NCI-H128 (cell line): ENCODE measurements at regions not wholly inside any gene's neighbourhood (a gene's known extent, or its start where the extent isn't known, plus 50 kb on each side); places are given as distances from the start of the nearest gene placed in this dataset.

Experiments used
- DNase-seq: peaks from one replicate; lab custom pipeline; 2025; ENCODE audit not compliant: unreplicated experiment; lab: John Stamatoyannopoulos, UW

DNA sequence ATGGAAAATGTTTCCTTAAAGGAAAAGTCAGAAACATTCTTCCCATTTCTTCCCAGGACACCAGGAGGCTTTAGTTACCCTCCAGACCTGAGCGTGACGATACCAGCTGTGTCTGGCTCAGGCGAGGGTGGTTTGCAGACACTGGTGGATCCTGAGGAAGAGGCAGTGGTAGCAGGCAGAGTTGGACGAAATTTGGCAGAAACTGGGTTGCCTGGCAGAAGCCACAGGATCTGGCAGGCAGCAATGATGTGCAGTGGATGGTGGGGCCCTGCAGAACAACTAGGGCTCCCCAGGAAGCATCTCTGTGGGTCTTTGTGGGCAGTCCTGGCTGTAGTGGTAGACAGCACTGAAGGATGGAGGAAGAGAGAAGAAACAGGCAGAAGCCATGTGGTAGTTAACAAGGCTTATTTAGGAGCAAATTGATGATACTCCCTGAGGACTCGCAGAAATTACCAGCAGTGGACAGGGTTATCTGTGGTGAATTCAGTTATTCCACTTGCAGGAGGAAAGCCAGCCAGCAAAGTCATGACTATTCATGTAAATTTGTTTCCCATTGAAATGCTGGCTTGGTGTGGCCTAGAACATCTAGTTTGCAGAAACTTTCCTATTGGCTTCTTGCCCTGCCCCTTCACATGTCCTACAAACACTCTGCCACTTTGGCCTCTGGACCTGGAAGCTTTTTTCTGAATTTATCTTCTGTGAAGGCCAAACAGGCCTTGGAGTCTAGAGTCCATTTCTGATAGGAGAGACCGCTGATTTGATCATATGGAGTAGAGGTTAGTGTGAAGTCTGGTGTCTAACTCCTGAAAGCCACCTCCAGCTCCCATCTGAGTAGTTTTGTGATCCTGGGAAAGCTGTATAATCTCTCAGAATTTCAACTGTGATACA lies 212.0 kb downstream of the DMRT2 start:
- no peak for DNase-seq

- no peak for DNase-seq
These were observed 217.0 kb downstream of the DMRT2 start for GRCh38 chr9:1267141-1267570.

DNA sequence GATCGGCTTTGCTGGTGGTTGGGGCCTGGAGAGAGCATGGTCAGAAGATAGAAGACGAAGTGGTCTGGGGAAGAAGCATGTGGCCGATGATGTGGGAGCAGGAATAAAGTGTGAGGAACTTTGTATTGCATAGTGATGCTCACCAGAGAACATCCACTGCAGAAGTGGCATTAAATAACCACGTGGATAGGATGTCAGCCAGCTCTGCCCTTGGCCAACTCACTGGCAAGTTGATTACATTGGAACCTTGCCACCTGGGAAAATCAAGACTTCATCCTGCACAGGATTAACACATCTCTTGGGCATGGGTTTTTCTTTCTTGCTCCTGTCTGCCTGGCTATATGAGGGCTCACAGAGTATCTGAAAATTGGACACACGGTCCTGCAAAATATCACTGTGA lies 217.4 kb downstream of the DMRT2 start:
- DNase-seq: no peak

DNA sequence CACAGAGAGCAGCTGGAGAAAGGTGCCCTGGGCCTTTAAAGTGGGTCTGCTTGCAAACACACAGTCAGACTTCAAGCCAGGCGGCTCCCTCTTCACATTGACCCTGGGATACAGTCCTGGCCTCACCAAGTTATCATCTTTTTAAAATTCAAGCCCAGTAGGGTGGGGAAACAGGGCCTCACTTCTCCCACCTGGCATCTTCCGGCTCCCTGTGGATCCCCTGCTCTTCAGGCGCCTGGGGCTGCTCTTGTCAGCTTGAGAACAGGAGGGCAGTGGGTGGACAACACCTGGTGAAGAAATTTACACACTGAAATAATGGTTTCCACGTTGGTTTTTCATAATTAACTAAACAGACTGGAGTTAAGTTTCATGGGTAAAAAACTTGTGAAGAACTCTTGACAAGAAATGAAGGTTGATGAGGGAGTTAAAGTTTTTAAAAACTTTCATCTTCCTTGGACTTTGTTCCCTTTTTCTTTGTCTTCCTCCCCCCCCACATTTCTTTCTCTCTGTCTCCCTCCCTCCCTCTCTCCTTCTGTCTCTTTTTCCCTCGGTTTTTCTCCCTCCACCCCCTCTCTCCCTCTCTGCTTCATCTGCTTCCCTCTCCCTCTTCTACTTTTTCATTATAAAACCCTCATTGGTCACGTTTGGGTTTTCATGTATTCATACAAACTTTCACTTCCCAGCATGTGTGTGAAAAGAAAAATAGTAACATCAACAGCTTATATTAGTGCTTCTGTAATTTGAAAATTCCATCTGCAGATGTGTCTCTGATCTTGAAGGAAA lies 219.6 kb downstream of the DMRT2 start:
- DNase-seq: no peak

DNA sequence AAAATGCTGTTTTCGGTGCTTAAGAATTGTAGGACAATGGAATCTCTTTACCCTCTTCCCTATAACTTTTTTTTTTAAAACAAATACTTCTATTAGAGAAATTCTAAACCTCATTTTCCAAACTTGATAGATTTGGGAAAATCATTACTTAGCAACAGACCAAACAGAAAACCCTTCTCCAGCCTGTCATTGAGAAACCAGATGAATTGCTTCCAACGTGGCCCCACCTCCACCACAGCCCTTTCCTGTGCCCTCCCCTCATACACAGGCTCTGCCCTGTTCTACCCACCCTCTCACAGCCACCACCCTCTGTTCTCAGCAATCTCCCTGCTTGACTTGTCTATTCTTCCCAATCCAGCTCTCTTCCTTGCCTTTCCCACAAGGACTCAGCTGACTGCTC lies 221.2 kb downstream of the DMRT2 start:
- DNase-seq: no peak

DNA sequence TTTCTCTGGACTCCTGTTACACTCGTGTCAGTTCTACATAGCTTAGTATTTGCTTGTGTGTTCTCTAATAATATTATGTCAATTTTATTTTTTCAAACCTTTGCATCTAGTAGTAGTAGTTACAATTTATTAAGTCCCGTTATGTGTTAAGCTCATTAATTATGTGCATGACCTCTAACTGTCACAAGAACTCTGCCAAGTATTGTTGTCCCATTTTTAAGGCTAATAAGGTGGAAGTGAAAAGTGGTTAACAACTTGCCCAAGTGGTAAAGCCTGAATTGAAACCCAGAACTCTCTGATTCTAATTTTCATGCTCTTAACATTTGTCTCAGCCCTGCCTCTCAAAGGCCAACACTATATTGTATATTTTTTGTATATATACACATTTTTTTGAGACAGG lies 221.6 kb downstream of the DMRT2 start:
- DNase-seq: no peak

- no peak for DNase-seq
These were observed 222.3 kb downstream of the DMRT2 start for GRCh38 chr9:1272488-1272887.

- DNase-seq: no peak
These were observed 223.7 kb downstream of the DMRT2 start for GRCh38 chr9:1273859-1274258.

GRCh38 chr9:1274334-1274733 lies 224.2 kb downstream of the DMRT2 start:
- no peak for DNase-seq

DNA sequence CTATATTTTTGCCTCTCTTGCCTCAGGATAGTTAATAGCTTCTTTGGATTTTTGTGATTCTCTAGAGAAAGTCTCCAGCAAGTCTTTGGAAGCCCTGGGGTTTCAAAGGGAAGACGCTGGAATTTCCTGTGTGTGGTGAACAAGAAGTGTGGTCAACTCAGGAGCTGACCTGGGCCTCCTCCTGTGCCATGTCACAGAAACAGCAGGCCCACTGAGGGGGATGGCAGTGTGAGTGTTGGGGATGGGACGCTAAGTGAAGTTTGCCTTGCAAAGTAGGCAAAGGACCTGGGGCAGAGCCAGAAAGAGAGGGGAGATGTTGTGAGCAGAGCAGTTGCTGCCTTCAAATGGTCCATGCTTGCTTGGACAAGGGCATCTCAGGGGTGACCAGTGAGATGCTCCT lies 226.3 kb downstream of the DMRT2 start:
- no peak for DNase-seq

DNA sequence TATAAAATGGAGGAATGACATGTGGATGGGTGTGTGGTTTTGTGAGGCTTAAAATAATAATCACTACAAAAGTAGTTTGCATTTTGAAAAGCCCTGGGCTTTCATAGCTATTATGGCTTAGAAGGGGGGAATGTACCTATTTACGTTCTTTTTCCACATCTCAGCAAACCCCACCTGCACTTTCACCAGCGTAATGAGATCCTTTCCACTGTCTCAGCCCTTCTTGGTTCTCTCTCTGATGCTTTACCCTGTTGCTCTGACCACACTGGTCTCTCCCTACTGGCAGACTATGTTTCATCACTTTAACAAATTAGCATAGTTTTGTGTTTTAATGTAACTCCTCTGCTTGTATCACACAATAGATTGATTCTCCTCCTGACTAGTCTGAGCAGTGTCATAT lies 234.6 kb downstream of the DMRT2 start:
- no peak for DNase-seq

GRCh38 chr9:1285526-1285925 lies 235.4 kb downstream of the DMRT2 start:
- DNase-seq: no peak

DNA sequence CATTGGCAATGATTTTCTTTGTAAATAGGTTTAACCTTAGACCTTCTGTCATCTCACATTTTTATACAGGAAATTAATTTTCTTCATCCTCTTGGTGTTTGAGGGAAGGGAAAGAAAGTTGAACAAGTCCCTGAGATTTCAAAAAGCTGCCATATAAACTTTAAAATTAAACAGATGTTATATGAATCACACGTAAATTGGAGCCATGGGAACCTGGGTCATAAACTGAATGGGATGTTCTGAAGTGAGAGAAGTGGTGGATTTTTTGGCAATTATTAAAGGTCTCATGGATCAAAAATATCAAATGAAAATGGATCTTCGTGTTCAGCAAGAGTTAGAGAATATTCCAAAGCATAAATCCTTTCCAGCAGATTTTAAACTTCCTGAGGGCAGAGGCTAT lies 242.2 kb downstream of the DMRT2 start:
- no peak for DNase-seq

DNA sequence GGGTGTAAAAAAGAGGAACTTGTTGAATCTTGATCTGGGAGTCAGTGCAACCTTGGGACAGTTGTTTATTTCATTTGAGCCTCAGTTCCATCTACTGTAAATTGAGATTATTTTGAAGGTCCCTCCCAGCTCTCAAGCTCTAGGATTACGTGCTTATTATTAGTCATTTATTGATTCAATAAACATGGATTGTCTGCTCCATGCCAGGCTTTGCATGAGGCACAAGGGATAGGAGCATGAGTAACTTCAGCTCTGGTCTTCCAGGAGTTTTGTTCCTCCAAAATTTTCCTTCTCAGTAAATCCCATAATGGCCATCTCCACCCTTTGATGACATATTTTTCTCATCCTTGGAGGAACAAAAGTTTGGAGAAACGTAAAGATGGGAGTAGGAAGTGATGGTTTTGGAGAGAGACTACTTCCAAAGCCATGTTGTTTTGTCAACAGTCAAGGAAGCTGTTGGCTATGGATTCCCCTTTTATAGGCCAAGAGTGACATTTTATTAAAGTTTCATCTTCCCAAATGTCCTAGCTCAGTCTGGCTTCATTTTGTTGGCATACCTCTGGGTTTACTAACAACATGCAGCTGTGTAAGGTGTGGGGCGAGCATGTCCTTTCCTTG lies 244.6 kb downstream of the DMRT2 start:
- no peak for DNase-seq

DNA sequence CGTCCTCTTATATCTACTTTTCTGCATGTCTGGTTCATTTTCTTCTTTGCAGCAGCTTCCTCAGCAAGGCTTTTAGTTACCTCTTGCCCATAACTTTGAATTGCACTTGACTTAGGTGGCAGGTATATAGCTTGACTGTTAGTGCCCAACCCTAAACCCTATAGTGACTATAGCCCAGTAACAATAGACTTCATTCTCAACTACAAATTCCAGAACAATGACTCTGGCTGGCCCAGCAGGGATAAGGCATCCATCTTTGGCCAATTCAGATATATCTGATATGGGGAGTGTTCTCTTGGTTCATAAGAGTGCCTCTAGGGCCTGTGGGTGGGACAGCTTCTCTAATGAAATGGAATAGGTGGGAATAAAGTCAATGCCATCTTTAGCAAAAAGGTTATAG lies 246.2 kb downstream of the DMRT2 start:
- DNase-seq: no peak

DNA sequence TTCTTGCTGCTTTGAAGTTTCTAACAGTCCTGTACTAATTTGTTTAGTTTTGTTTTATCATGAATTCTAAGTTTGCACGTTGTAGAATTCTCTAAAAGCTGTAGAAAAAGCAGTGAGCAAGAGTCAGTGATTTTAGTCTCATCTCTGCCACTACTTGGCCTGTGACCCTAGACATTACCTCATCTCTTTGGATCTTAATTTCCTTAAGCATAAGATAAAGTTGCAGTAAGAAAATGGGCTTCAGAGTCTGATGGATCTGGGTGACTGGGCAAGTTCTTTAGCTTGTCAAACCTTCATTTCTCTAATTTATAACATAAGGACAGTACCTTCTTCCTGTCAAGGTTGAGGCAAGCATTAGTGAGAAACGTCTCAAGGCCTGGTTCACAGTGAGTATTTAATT lies 247.9 kb downstream of the DMRT2 start:
- no peak for DNase-seq

DNA sequence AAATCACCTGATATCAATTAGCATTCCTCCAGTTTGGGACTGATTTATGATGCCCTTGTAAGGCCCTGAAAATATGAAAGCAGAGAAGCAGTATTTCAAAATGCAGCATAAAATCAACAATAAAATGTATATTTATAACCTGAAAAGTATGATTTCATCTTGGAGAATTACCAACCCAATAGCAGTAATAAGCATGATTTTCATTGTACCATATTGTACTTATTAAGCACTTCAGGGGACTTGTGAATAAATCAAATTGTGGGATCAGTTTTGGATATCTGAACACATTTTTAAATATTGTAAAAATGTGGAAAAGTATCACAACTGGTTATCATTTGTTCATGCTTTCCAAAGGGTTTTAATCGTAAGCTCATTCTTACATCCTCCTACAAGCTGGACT lies 250.8 kb downstream of the DMRT2 start:
- DNase-seq: no peak

GRCh38 chr9:1303932-1304331 lies 253.8 kb downstream of the DMRT2 start:
- no peak for DNase-seq

DNA sequence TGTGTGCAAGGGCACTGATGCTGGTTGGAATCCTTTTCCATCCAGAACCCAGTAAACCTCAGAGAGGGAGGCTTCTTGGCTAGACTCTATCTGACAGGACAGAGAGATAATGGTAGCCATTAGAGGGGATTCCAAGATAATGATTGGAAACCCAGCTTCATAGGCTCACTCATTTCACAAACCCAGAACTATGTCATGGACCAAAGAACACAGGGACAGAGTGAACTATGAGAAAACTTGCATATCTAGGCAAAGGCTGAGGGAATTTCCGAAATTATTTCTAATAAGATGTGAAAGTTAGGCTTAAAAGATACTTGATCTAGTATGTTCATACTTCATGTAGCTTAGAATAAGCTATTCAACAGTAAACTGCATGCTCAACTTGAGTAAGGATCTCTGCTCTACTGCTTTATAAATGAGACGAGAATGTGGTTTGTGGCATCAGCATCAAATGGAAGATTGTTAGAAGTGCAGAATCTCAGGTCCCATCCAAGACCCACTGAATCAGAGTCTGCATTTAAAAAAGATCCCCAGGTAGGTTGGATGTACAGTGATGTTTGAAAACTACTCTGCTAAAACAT lies 261.4 kb downstream of the DMRT2 start:
- DNase-seq: no peak

DNA sequence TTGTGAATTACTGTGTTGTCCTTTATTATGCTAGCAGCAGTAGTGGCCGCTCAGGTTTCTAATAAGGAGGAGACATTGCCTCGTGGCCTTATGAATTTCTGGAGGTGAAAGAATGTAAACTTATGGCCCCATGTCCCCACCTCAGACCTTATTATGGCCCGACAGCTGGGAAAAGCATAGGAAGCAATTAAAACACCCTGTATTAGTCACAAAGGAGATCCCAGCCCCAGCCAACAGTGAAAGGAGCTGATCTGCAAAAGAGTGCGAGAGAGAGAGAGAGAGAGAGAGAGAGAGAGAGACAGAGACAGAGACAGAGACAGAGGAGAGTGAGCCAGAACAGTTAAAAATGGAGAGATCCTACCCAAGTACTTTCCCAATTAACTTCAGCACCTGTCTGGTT lies 269.3 kb downstream of the DMRT2 start:
- no peak for DNase-seq

DNA sequence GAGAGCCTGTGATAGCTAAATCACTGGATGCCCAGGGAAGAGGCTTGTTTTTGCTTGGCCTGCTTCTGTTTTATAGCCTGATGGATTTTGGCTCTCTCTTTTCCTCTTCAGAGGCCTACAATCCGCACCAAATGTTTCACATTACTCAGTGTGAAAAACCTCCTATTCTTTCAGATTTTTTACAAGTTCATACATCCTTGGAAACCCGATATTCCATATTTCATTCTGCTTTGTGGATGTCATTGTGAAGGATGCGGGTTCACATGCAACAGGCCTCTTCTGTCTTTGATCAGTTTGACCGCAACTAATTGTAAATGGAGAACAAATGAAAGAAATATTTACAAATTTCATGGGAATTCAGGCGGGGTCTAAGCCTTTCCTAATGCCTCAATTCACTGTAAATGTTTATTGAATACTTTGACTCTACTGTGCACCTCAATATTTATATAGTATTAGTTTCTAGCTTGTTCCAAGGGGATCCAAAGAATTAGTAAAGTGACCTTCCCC lies 269.9 kb downstream of the DMRT2 start:
- no peak for DNase-seq
